Muscle layer of colon (tissue), 2 donors: ENCODE measurements at regions not wholly inside any gene's neighbourhood (a gene's known extent, or its start where the extent isn't known, plus 50 kb on each side); places are given as distances from the start of the nearest gene placed in this dataset.

Source experiments
- H3K27ac ChIP-seq: one replicate; pipeline ENCODE4 v1.7.0; 2013; ENCODE audit warnings: low read depth, mild to moderate bottlenecking, low read length, moderate library complexity
- H3K27me3 ChIP-seq, 2 donors: one replicate each; pipeline ENCODE4 v1.7.0; 2013; ENCODE audit warnings: low read length in 2 of 2, mild to moderate bottlenecking in 2 of 2; ENCODE audit not compliant: insufficient read depth in 2 of 2, control insufficient read depth in 1 of 2
- H3K36me3 ChIP-seq: one replicate; pipeline ENCODE4 v1.7.0; 2013; ENCODE audit warnings: mild to moderate bottlenecking, low read length; ENCODE audit not compliant: insufficient read depth
- H3K4me1 ChIP-seq: one replicate; pipeline ENCODE4 v1.7.0; 2013; ENCODE audit warnings: mild to moderate bottlenecking, low read length; ENCODE audit not compliant: insufficient read depth
- H3K4me3 ChIP-seq, 2 donors: one replicate each; pipeline ENCODE4 v1.7.0; 2013; ENCODE audit warnings: low read length in 2 of 2, low read depth in 1 of 2, mild to moderate bottlenecking in 1 of 2, moderate library complexity in 1 of 2
- H3K9ac ChIP-seq: one replicate; pipeline ENCODE4 v1.7.0; 2013; ENCODE audit warnings: low read length
- H3K9me3 ChIP-seq: one replicate; pipeline ENCODE4 v1.7.0; 2013; ENCODE audit warnings: mild to moderate bottlenecking, low read length
- donor health status: abdominal sarcoma.
- donor health status: Adenocarcinoma of cecum.

DNA sequence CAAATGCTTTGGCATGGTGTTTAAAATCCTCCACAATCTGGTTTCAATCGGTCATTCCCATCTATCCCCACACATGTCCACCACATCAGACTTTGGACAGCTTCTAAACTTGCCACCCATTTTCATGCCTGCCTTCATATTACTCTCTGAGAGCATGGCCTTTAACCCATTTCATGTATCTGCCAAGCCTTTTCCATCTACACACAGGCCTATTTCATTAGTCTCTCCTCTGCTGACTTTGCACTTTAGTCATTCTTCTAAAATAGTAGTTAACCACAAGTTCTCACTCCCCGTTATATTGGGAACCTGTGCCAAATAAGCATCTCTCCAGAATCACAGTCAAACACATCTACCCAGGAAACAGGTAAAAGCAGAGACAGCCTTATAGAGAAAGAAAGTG lies 142.2 kb downstream of the MZT1 start:
- Histone ChIP-seq H3K9me3 (no peaks in the 10 kb centered on the region), H3K9ac (no peak overlapping the region), H3K4me1 (no peaks in the 10 kb centered on the region), H3K36me3 (no peaks in the 10 kb centered on the region), H3K27me3 (no peaks in the 10 kb centered on the region), H3K4me3 (no peak overlapping the region), H3K27ac (no peak overlapping the region)

DNA sequence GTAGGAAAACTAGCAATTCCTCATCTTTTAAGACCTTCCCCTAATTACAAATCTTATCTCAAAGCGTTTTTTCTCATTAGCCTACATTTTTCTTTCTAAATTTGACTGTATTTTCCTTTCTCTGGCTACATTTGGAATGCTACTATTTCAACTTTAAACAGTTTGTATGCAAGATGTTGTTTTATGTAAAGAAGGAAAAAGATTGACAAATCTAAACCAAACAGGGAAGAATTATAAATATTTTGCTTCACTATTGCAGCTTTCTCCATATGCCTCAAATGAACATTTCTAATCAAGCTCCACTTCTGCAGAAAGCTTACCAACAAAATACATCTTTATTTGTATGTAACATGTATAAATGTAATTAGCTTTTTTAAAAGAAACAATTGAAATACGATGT lies 156.2 kb downstream of the MZT1 start:
- Histone ChIP-seq H3K4me1 (no peaks in the 10 kb centered on the region), H3K36me3 (no peaks in the 10 kb centered on the region), H3K9ac (no peak overlapping the region), H3K9me3 (no peaks in the 10 kb centered on the region), H3K4me3 (no peak overlapping the region), H3K27me3 (no peaks in the 10 kb centered on the region), H3K27ac (no peak overlapping the region)

DNA sequence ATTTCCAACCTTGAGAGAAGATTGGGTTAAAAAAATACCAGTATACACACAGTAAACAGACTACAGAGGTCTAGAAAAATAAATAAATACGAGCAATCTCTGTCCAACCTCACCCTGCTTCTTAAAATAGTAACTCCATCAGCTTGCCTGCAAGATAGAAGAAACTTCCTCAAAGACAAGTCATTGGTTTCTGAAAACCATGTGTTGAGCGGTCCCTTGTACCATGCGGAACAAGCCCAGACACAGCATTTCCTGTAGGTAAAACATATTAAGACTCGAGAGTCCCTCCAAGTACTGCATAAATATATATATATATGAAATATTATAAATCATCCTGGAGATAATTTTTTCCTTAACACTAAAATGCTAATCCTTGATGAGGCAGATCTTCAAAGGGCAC lies 157.4 kb downstream of the MZT1 start:
- no peaks in the 10 kb centered on the region for H3K27me3 ChIP-seq
- H3K27ac ChIP-seq, result no peak overlapping the region
- no peaks in the 10 kb centered on the region for H3K4me1 ChIP-seq
- no peak overlapping the region for H3K4me3 ChIP-seq
- H3K9ac ChIP-seq, result no peak overlapping the region
- H3K9me3 ChIP-seq, result no peaks in the 10 kb centered on the region
- H3K36me3 ChIP-seq, result no peaks in the 10 kb centered on the region

GRCh38 chr13:72567566-72567965 lies 159.9 kb downstream of the MZT1 start:
- Histone ChIP-seq H3K4me3 (no peak overlapping the region), H3K36me3 (no peaks in the 10 kb centered on the region), H3K4me1 (no peaks in the 10 kb centered on the region), H3K27me3 (no peaks in the 10 kb centered on the region), H3K9ac (no peak overlapping the region), H3K9me3 (no peaks in the 10 kb centered on the region), H3K27ac (no peak overlapping the region)

DNA sequence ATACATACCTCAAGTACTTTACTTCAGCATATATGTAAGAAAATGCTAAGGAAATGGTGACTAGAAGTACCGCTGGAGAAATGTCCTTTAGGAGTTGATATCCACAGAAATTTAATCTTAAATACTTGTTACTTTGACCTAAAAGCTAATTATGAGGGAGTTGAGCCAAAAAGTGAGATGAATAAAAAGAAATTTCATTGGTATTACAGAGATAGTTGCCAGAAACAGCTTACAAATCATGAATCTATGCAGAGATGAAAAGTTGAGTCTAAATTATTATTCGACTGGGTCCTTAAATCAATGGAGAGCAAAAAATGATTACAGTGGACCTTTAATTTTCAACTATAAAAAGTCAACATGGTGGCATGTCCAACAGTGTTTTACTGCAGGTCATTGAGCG lies 160.9 kb downstream of the MZT1 start:
- Histone ChIP-seq H3K36me3 (no peaks in the 10 kb centered on the region), H3K9me3 (no peaks in the 10 kb centered on the region), H3K4me3 (no peak overlapping the region), H3K27ac (no peak overlapping the region), H3K9ac (no peak overlapping the region), H3K4me1 (no peaks in the 10 kb centered on the region), H3K27me3 (no peaks in the 10 kb centered on the region)

- H3K27me3 ChIP-seq, result no peaks in the 10 kb centered on the region
Measured at GRCh38 chr13:72565893-72566292, 161.5 kb downstream of the MZT1 start.

DNA sequence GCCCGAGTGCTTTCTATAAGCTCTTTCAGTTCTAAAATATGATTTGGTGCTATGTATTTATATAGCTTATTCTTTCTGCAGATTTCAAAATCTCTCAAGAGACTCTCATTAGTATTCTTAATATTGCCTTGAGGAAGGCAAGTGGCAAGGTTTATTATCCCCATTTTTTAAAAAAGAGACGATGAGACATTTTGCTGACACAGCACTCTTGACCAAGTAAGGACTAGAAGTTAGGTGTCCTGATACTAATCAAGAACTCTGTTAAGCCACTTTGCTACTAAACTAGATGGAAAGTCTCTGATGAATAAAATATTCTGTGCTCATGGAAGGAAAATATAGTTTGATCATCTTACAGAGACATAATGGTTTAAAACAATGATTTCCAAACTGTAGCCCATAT lies 164.7 kb downstream of the MZT1 start:
- Histone ChIP-seq H3K36me3 (no peaks in the 10 kb centered on the region), H3K27me3 (no peaks in the 10 kb centered on the region), H3K4me3 (no peak overlapping the region), H3K27ac (no peak overlapping the region), H3K4me1 (no peaks in the 10 kb centered on the region), H3K9me3 (no peaks in the 10 kb centered on the region), H3K9ac (no peak overlapping the region)

More at GRCh38 chr13:72565893-72566292, 161.5 kb downstream of the MZT1 start:
- Histone ChIP-seq H3K27ac (no peak overlapping the region), H3K4me3 (no peak overlapping the region), H3K36me3 (no peaks in the 10 kb centered on the region), H3K4me1 (no peaks in the 10 kb centered on the region), H3K9ac (no peak overlapping the region), H3K9me3 (no peaks in the 10 kb centered on the region)

GRCh38 chr13:72561791-72562190 lies 165.6 kb downstream of the MZT1 start:
- Histone ChIP-seq H3K36me3 (no peaks in the 10 kb centered on the region), H3K4me1 (no peaks in the 10 kb centered on the region), H3K9ac (no peak overlapping the region), H3K9me3 (no peaks in the 10 kb centered on the region), H3K27me3 (no peaks in the 10 kb centered on the region), H3K27ac (no peak overlapping the region), H3K4me3 (no peak overlapping the region)

- Histone ChIP-seq H3K36me3 (no peaks in the 10 kb centered on the region), H3K4me3 (no peak overlapping the region), H3K27me3 (no peaks in the 10 kb centered on the region), H3K27ac (no peak overlapping the region), H3K9ac (no peak overlapping the region), H3K9me3 (no peaks in the 10 kb centered on the region), H3K4me1 (no peaks in the 10 kb centered on the region)
Measured at GRCh38 chr13:72559716-72560115, 167.7 kb downstream of the MZT1 start.

GRCh38 chr13:72556945-72557344 lies 170.5 kb downstream of the MZT1 start:
- Histone ChIP-seq H3K4me3 (no peak overlapping the region), H3K4me1 (no peaks in the 10 kb centered on the region), H3K27ac (no peak overlapping the region), H3K27me3 (no peaks in the 10 kb centered on the region), H3K9ac (no peak overlapping the region), H3K36me3 (no peaks in the 10 kb centered on the region), H3K9me3 (no peaks in the 10 kb centered on the region)

DNA sequence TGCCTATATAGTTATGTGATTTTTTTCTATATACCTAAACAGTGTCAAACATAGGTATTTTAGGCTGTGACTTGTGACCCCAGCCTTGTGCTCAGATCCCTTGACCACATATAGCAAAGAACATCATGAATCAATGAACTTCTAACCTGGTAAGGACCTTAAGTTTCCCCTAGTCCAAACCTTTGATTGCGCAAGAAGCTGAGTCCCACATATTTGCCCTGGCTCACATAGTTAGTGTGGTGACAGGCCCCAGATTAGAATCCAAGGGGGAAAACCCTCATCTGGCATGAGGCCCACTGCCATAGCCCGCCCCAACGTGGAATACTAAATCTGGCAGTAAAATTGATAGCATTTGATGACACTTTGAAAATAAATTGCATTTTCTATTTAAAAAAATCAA lies 171.8 kb downstream of the MZT1 start:
- Histone ChIP-seq H3K4me1 (no peaks in the 10 kb centered on the region), H3K27ac (no peak overlapping the region), H3K27me3 (no peaks in the 10 kb centered on the region), H3K9ac (no peak overlapping the region), H3K4me3 (no peak overlapping the region), H3K9me3 (no peaks in the 10 kb centered on the region), H3K36me3 (no peaks in the 10 kb centered on the region)

- Histone ChIP-seq H3K36me3 (no peaks in the 10 kb centered on the region), H3K27me3 (no peaks in the 10 kb centered on the region), H3K4me3 (no peak overlapping the region), H3K9me3 (no peaks in the 10 kb centered on the region), H3K9ac (no peak overlapping the region), H3K27ac (no peak overlapping the region), H3K4me1 (no peaks in the 10 kb centered on the region)
Measured at GRCh38 chr13:72552731-72553130, 174.7 kb downstream of the MZT1 start.
